K562 (cell line): ENCODE measurements at regions not wholly inside any gene's neighbourhood (a gene's known extent, or its start where the extent isn't known, plus 50 kb on each side); places are given as distances from the start of the nearest gene placed in this dataset.
A peak's percentile ranks its signal among the peaks of the same experiment; 100 is the strongest.

Experiments
- ARID3A ChIP-seq: IDR thresholded peaks from 2 replicates; pipeline ENCODE4 v1.6.1; 2012; ENCODE audit warnings: low read depth, low read length, improper control_type of control experiment, borderline replicate concordance
- BRD9 ChIP-seq: fragments of 450-650 bp; IDR thresholded peaks from 2 replicates; pipeline ENCODE4 v1.6.1; 2018; ENCODE audit warnings: low read depth; ENCODE audit not compliant: partially characterized antibody
- DEAF1 ChIP-seq: fragments of 450-650 bp; formaldehyde crosslinking; IDR thresholded peaks from 2 replicates; pipeline ENCODE4 v1.4.0; 2020; ENCODE audit warnings: mild to moderate bottlenecking, moderate library complexity
- DMBX1 ChIP-seq: fragments of 250-450 bp; sonication (Bioruptor Pico); IDR thresholded peaks from 2 replicates; pipeline ENCODE4 v1.8.0; 2022; ENCODE audit warnings: inconsistent platforms, mild to moderate bottlenecking, moderate library complexity, borderline replicate concordance
- DPF2 ChIP-seq: fragments of 450-650 bp; IDR thresholded peaks from 2 replicates; pipeline ENCODE4 v1.6.1; 2016
- MAZ ChIP-seq, 2 experiments: fragments of 450-650 bp in 1 of 2; sonication (generic) in 1 of 2; formaldehyde crosslinking; IDR thresholded peaks in 1 of 2; conservative IDR thresholded peaks in 1 of 2; 2 replicates each; pipeline versions ENCODE4 v1.4.0 to v1.5.0; 2020; ENCODE audit warnings: mild to moderate bottlenecking in 1 of 2, missing genetic modification reagents in 1 of 2
- MBD2 ChIP-seq: sonication (generic); IDR thresholded peaks from 2 replicates; pipeline ENCODE4 v1.6.1; 2016; ENCODE audit warnings: low read depth, borderline replicate concordance
- MTA1 ChIP-seq: fragments of 450-650 bp; IDR thresholded peaks from 2 replicates; pipeline ENCODE4 v1.6.1; 2017; ENCODE audit warnings: borderline replicate concordance
- MXI1 ChIP-seq: IDR thresholded peaks from 2 replicates; pipeline ENCODE4 v1.6.1; 2011; ENCODE audit warnings: low read depth, mild to moderate bottlenecking, improper control_type of control experiment, low read length
- NR2C1 ChIP-seq, 2 experiments: fragments of 450-650 bp; IDR thresholded peaks; 2 replicates each; pipeline ENCODE4 v1.6.1; 2017; ENCODE audit warnings: mild to moderate bottlenecking in 2 of 2, antibody characterized with exemption in 1 of 2, inconsistent platforms in 1 of 2, missing compliant biosample characterization in 1 of 2, missing genetic modification characterization in 1 of 2
- PHTF2 ChIP-seq: fragments of 250-450 bp; sonication (Bioruptor Pico); IDR thresholded peaks from 2 replicates; pipeline ENCODE4 v1.5.0; 2021; ENCODE audit warnings: mild to moderate bottlenecking
- PTTG1 ChIP-seq: fragments of 450-650 bp; IDR thresholded peaks from 2 replicates; pipeline ENCODE4 v1.6.1; 2016; ENCODE audit warnings: low read depth, mild to moderate bottlenecking, missing genetic modification characterization, missing compliant biosample characterization
- ZNF408 ChIP-seq: fragments of 250-450 bp; sonication (Bioruptor Pico); IDR thresholded peaks from 2 replicates; pipeline ENCODE4 v1.4.0; 2020; ENCODE audit warnings: low read depth, mild to moderate bottlenecking, moderate library complexity
- ZNF551 ChIP-seq: fragments of 250-450 bp; sonication (Bioruptor Pico); IDR thresholded peaks from 2 replicates; pipeline ENCODE4 v1.5.0; 2021; ENCODE audit warnings: mild to moderate bottlenecking, moderate library complexity
- ZNF584 ChIP-seq: fragments of 200-800 bp; sonication (Bioruptor generic); IDR thresholded peaks from 2 replicates; pipeline ENCODE4 v1.6.1; 2016; ENCODE audit warnings: low read depth, mild to moderate bottlenecking, missing genetic modification characterization, missing compliant biosample characterization
- ZNF717 ChIP-seq: fragments of 250-450 bp; sonication (Bioruptor Pico); IDR thresholded peaks from 2 replicates; pipeline ENCODE4 v1.5.0; 2021
- ZNF766 ChIP-seq: fragments of 200-800 bp; sonication (Bioruptor generic); conservative IDR thresholded peaks from 2 replicates; pipeline ENCODE4 v1.6.1; 2016; ENCODE audit warnings: missing genetic modification characterization, missing compliant biosample characterization

DNA sequence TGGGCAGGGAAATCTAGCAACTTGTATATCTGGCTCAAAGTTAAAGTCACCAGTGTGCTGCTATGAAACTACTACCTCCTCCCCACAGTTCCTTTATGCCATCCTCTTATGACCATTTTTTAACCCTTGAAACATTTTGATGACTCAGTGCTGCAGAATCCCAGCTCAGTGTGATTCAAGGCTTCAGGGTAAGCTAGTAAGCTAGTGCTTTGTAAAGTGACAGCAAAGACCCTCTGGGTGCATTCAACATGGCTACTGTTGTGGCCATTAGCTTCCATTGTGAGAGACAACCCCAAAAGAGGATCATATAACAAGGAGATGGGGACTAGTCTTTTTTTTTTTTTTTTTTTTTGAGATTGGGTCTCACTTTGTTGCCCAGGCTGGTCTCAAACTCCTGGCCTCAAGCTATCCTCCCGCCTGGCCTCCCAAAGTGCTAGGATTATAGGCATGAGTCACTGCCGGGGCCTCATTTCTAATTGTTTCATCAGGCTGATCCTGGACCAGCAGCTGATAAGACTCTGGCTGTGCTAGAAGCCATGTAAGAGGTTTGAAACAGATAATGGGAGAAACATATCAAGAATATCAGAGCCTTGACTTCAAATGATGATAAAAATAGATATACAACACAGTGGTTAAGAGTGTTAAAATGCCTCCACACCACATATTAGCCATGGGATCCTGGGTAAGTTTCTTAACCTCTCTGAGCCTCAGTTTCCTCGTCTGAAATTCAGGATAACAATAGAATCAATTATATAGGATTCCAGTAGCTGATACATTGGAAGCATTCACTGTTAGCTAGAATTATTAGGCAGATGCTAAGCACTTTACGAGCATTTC is 65.7 kb upstream of the RTN4 start (continued):
- TF ChIP-seq NR2C1 (IDR thresholded peaks at IDR 0.05): peak; percentile 21; the same call in 1 of the 2 replicates
- TF ChIP-seq NR2C1 (tag; IDR thresholded peaks at IDR 0.05): peak; percentile 41; the same call in 1 of the 2 replicates
- peak; percentile 97 for TF ChIP-seq DPF2
- 0 out of 2 replicates have a peak, but pooled peaks have one; percentile 73 for TF ChIP-seq PHTF2
- 0 out of 2 replicates have a peak, but pooled peaks have one; percentile 13 for TF ChIP-seq DEAF1
- peak in 1 of 2 experiments; percentile 14; a peak in 2 of 4 replicates for TF ChIP-seq MAZ (CRISPR knock-in tag; conservative IDR thresholded peaks at IDR 0.05 in 1 of 2, IDR thresholded peaks at IDR 0.05 in 1 of 2)
- peak; percentile 95 for TF ChIP-seq ZNF766 (CRISPR knock-in tag)
- TF ChIP-seq MXI1: no peak
- no peak for TF ChIP-seq ZNF408 (CRISPR knock-in tag)
- peak; percentile 75; the same call in 1 of the 2 replicates for TF ChIP-seq ZNF584 (CRISPR knock-in tag)
- TF ChIP-seq MTA1: peak; percentile 62; the same call in 1 of the 2 replicates
- peak; percentile 88 for TF ChIP-seq BRD9
- peak; percentile 51; the same call in 1 of the 2 replicates for TF ChIP-seq MBD2
- TF ChIP-seq PTTG1 (tag): peak; percentile 81
- peak; percentile 84; the same call in 1 of the 2 replicates for TF ChIP-seq DMBX1
- TF ChIP-seq ZNF551 (CRISPR knock-in tag): no peak
- TF ChIP-seq ARID3A: peak; percentile 90
- no peak for TF ChIP-seq ZNF717 (CRISPR knock-in tag)
